A673 (cell line): ENCODE measurements at regions not wholly inside any gene's neighbourhood (a gene's known extent, or its start where the extent isn't known, plus 50 kb on each side); places are given as distances from the start of the nearest gene placed in this dataset.

Experiments used
- EZH2 ChIP-seq: fragments of 200-600 bp; sonication (generic); IDR thresholded peaks from 2 replicates; pipeline ENCODE4 v1.6.1; 2017; ENCODE audit warnings: borderline replicate concordance, low read depth, mild to moderate bottlenecking, mixed read lengths, antibody characterized with exemption, low read length; ENCODE audit not compliant: poor library complexity, severe bottlenecking
- TF ChIP-seq, protein P1 (sequence below): fragments of 300-800, 200-600 bp; sonication (generic); conservative IDR thresholded peaks from 2 replicates; pipeline ENCODE4 v1.5.1; 2017; ENCODE audit warnings: low read depth, mild to moderate bottlenecking, antibody characterized with exemption, low read length, moderate library complexity, mixed read lengths

DNA sequence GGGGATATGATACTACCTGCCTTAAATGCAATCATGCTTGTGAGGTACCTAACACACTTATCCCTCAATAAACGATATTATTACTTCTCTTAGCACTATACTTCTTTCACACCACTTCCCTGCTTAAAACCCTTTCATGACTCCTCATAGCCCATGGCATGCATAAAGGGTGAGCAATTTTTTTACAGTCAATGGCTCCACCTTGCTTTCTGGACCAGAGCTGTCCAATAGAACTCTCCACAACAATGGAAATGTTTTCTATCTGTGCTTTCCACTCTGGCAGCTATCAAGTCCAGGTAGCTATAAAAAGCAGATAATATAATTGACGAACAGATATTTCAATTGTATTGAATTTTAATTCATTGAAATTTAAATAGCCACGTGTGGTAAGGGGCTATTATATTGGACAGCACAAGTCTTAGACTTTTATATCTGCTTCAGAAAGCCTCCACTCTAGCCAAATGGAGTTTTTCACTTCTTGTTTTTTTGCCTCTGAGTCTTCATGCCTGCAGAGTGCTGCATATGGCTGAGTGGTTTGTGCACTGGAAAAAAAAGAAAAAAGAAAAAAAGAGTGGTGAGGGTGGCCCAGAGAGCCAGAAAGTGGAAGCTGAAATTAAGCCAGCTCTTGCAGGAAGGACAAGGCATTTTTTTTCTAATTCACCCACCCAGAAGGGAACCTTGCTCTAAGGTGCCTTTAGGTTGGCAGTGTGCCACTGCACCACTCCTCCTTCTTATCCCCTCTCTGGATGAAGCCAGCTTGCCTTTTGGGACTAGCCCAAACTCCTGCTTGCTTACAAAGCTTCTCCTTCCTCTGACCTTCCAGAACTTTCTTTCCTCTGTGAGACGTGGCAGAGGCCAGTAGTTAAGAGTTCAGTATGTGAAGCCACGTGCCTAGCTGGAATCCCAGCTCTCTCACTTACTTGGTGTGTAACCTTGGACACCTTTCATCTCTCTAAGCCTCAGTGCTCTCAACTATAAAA lies 239.0 kb upstream of the LRTM1 start:
- TF ChIP-seq, protein P1, sequence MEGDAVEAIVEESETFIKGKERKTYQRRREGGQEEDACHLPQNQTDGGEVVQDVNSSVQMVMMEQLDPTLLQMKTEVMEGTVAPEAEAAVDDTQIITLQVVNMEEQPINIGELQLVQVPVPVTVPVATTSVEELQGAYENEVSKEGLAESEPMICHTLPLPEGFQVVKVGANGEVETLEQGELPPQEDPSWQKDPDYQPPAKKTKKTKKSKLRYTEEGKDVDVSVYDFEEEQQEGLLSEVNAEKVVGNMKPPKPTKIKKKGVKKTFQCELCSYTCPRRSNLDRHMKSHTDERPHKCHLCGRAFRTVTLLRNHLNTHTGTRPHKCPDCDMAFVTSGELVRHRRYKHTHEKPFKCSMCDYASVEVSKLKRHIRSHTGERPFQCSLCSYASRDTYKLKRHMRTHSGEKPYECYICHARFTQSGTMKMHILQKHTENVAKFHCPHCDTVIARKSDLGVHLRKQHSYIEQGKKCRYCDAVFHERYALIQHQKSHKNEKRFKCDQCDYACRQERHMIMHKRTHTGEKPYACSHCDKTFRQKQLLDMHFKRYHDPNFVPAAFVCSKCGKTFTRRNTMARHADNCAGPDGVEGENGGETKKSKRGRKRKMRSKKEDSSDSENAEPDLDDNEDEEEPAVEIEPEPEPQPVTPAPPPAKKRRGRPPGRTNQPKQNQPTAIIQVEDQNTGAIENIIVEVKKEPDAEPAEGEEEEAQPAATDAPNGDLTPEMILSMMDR: no peak
- TF ChIP-seq EZH2: no peak
